Osteoblast (primary cell): ENCODE measurements at regions not wholly inside any gene's neighbourhood (a gene's known extent, or its start where the extent isn't known, plus 50 kb on each side); places are given as distances from the start of the nearest gene placed in this dataset.
"Not testable (repeated sequence)": the region's sequence is repeated elsewhere in the genome, so short reads cannot be mapped to it uniquely, and the experiment has no call there.

Experiments used
- DNase-seq: peaks from one replicate; pipeline ENCODE4 v3.0.0; 2011; ENCODE audit warnings: low spot score, mixed read lengths; ENCODE audit not compliant: insufficient read length; ENCODE audit errors: missing footprints
- H2AFZ ChIP-seq: 2 replicates; pipeline ENCODE4 v1.6.0; 2011; ENCODE audit warnings: mild to moderate bottlenecking, low read length
- H3K27ac ChIP-seq: 2 replicates; pipeline ENCODE4 v1.5.1; 2011; ENCODE audit warnings: mild to moderate bottlenecking, low read depth, low read length, moderate library complexity
- H3K27me3 ChIP-seq: 2 replicates; pipeline ENCODE4 v1.6.0; 2012; ENCODE audit warnings: mild to moderate bottlenecking, control low read depth, inconsistent platforms, low read length, moderate library complexity; ENCODE audit not compliant: insufficient read depth
- H3K36me3 ChIP-seq: 2 replicates; pipeline ENCODE4 v1.5.1; 2011; ENCODE audit warnings: mild to moderate bottlenecking, low read length, control low read depth, moderate library complexity; ENCODE audit not compliant: insufficient read depth
- H3K4me1 ChIP-seq: 2 replicates; pipeline ENCODE4 v1.5.1; 2011; ENCODE audit warnings: mild to moderate bottlenecking, low read length, control low read depth, moderate library complexity; ENCODE audit not compliant: insufficient read depth
- H3K4me2 ChIP-seq: 2 replicates; pipeline ENCODE4 v1.6.0; 2011; ENCODE audit warnings: mild to moderate bottlenecking, low read length; ENCODE audit not compliant: insufficient read depth
- H3K4me3 ChIP-seq: fragments of 200-600 bp; sonication (generic); 3 replicates; pipeline ENCODE4 v1.5.1; 2012; ENCODE audit warnings: mild to moderate bottlenecking, low read length, inconsistent platforms; ENCODE audit not compliant: insufficient read depth
- H3K79me2 ChIP-seq: 2 replicates; pipeline ENCODE4 v1.6.0; 2012; ENCODE audit warnings: mild to moderate bottlenecking, low read length, control low read depth, inconsistent platforms; ENCODE audit not compliant: insufficient read depth
- H3K9me3 ChIP-seq: 2 replicates; pipeline ENCODE4 v1.5.1; 2011; ENCODE audit warnings: low read depth, low read length, control low read depth
- H4K20me1 ChIP-seq: 2 replicates; pipeline ENCODE4 v1.6.0; 2012; ENCODE audit warnings: mild to moderate bottlenecking, low read length, control low read depth; ENCODE audit not compliant: insufficient read depth
- TF ChIP-seq, protein P1 (sequence below): IDR thresholded peaks from 2 replicates; pipeline ENCODE4 v1.5.1; 2011; ENCODE audit warnings: mild to moderate bottlenecking, low read depth, low read length, moderate library complexity; ENCODE audit errors: extremely low read depth

DNA sequence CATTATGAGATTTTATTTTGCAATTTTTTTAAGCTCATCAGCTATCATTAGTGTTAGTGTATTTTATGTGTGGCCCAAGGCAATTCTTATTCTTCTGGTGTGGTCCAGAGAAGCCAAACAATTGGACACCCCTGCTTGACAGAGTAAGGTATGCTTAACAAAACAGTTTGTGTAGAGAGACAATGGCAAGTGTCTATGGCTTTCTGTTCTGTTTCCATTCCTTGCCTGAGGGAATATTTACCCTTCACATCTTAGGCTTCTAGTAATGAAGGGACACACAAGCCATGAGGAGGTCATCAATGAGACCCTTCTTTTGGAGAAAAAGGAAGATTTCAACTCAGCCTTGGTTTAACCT is 1278.4 kb upstream of the TENM4 start:
- H4K20me1 ChIP-seq: no peaks in the 10 kb centered on the region
- H3K27ac ChIP-seq: no peak overlapping the region
- TF ChIP-seq, protein P1, sequence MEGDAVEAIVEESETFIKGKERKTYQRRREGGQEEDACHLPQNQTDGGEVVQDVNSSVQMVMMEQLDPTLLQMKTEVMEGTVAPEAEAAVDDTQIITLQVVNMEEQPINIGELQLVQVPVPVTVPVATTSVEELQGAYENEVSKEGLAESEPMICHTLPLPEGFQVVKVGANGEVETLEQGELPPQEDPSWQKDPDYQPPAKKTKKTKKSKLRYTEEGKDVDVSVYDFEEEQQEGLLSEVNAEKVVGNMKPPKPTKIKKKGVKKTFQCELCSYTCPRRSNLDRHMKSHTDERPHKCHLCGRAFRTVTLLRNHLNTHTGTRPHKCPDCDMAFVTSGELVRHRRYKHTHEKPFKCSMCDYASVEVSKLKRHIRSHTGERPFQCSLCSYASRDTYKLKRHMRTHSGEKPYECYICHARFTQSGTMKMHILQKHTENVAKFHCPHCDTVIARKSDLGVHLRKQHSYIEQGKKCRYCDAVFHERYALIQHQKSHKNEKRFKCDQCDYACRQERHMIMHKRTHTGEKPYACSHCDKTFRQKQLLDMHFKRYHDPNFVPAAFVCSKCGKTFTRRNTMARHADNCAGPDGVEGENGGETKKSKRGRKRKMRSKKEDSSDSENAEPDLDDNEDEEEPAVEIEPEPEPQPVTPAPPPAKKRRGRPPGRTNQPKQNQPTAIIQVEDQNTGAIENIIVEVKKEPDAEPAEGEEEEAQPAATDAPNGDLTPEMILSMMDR: no peak
- no peaks in the 10 kb centered on the region for H3K4me1 ChIP-seq
- H2AFZ ChIP-seq: no peak overlapping the region
- no peak for DNase-seq
- H3K27me3 ChIP-seq: no peaks in the 10 kb centered on the region
- H3K79me2 ChIP-seq: no peaks in the 10 kb centered on the region
- no peak overlapping the region for H3K4me2 ChIP-seq
- no peaks in the 10 kb centered on the region for H3K36me3 ChIP-seq
- no peaks in the 10 kb centered on the region for H3K9me3 ChIP-seq
- no peak overlapping the region for H3K4me3 ChIP-seq

DNA sequence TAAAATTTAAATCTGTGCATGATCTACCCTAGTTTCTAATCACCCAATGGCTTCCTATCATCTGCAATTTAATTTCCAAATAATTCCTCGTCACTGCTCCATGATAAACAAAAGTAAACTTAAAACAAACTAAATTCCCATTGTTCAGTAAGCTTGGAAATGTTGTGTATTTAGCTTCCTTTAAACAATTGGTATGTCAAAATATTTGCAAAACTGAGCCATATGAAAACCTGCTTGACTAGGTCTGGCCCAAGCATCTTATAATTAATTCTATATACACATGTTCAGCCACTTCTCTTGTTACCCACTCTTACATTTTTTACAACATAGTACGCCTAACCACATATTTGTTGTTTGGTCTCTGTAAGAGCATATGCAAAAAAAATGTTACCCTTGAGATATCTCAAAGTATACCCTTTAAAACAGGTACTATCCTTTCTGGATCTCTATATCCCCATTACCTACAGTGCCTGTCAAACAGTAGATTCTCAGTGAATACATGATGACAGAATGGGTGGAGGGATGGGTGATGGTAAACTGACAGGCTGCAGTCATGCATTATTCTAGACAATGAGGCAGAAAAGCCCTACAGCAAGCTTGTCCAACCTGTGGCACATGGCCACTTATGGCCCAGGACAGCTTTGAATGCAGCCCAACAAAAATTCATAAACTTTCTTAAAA is 1277.9 kb upstream of the TENM4 start:
- Histone ChIP-seq H3K9me3 (no peaks in the 10 kb centered on the region), H3K4me2 (no peak overlapping the region), H3K4me1 (no peaks in the 10 kb centered on the region), H3K36me3 (no peaks in the 10 kb centered on the region), H4K20me1 (no peaks in the 10 kb centered on the region), H3K27me3 (no peaks in the 10 kb centered on the region), H3K79me2 (no peaks in the 10 kb centered on the region), H3K4me3 (no peak overlapping the region), H2AFZ (no peak overlapping the region), H3K27ac (no peak overlapping the region)
- DNase-seq: no peak
- TF ChIP-seq, protein P1: no peak

DNA sequence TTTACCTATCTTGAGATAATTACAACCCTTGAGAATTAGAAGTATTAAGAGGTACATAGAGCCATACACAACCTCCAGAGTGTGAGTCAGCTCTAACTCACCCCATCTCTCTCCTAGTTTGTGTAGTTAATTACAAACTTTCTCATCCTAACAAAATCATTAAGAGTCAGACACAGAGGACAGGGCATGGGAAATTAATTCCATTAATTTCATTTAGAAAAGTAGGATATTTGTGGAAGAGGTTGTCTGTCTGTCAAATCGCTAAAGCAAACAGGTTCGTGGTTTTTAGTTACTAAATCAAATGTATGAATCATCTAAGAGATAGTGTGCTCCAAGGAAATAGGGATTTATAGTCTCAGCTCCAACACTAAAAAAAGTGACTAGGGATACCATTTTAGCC is 1261.4 kb upstream of the TENM4 start:
- Histone ChIP-seq H4K20me1 (no peaks in the 10 kb centered on the region), H3K9me3 (peaks cover 2% of the 10 kb centered on the region), H3K27me3 (no peaks in the 10 kb centered on the region), H3K4me2 (no peak overlapping the region), H3K4me1 (no peaks in the 10 kb centered on the region), H3K79me2 (no peaks in the 10 kb centered on the region), H3K27ac (no peak overlapping the region), H3K4me3 (no peak overlapping the region), H2AFZ (no peak overlapping the region), H3K36me3 (no peaks in the 10 kb centered on the region)
- DNase-seq: no peak
- TF ChIP-seq, protein P1: no peak

DNA sequence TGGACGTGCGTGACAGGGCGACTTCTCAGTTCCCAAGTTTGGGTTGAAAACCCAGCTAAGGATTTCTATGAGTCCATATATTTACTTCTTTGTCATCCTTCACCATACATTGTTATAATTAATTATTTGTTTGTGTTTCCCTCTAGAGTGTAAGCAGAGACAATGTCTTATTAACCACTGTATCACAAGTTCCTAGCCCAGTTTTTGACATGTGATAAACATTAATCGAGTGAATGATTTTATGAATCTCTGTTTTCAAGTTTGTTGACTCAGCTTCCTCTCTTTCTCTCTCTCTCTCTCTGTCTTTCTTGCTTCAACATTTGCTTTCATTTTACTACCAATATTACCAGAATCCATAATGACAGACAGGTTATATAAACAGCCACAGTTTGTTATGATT is 1259.6 kb upstream of the TENM4 start:
- no peaks in the 10 kb centered on the region for H3K4me1 ChIP-seq
- no peaks in the 10 kb centered on the region for H3K79me2 ChIP-seq
- no peak overlapping the region for H2AFZ ChIP-seq
- no peak overlapping the region for H3K27ac ChIP-seq
- no peaks in the 10 kb centered on the region for H4K20me1 ChIP-seq
- peaks cover 2% of the 10 kb centered on the region for H3K9me3 ChIP-seq
- TF ChIP-seq, protein P1: no peak
- no peak overlapping the region for H3K4me3 ChIP-seq
- no peak for DNase-seq
- no peak overlapping the region for H3K4me2 ChIP-seq
- no peaks in the 10 kb centered on the region for H3K36me3 ChIP-seq
- H3K27me3 ChIP-seq: no peaks in the 10 kb centered on the region

DNA sequence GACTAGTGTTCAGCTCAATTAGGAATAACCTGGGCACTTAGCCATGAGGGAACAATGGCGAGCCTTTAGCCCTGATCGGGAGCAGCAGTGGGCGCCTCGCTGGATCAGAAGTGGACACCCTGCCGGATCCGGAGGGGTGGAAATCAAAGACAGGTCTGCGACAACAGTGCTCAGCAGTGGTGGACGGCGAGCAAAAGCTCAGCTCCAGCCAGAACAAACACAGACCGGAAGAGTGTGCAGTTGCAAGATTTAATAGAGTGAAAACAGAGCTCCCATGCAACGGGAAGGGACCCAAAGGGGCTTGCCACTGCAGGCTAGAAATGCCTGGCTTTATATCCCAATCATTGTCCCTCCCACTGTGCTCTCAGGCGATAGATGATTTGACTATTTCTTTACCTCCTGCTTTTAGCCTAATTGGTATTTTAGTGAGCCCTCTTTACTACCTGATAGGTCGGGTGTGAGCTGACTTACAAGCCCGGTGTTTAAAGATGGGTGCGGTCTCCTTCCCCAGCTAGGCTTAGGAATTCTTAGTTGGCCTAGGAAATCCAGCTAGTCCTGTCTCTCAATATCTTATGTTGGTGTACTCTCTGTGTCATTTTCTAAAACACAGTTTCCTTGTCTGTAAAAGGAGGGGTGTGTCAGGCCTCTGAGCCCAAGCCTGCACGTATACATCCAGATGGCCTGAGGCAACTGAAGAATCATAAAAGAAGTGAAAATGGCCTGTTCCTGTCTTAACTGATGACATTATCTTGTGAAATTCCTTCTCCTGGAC is 1258.8 kb upstream of the TENM4 start:
- not testable (repeated sequence) for DNase-seq, H3K36me3 ChIP-seq, H3K4me2 ChIP-seq, H3K79me2 ChIP-seq, H4K20me1 ChIP-seq, H3K27ac ChIP-seq, H3K4me1 ChIP-seq, H3K27me3 ChIP-seq, H2AFZ ChIP-seq, H3K9me3 ChIP-seq, H3K4me3 ChIP-seq
